GM19351 (cell line): ENCODE measurements at regions not wholly inside any gene's neighbourhood (a gene's known extent, or its start where the extent isn't known, plus 50 kb on each side); places are given as distances from the start of the nearest gene placed in this dataset.

Experiments used
- ATAC-seq: cut with Tn5 transposase; IDR thresholded peaks from one replicate; pipeline ENCODE4 v1.9.1; 2021; ENCODE audit warnings: mild to moderate bottlenecking, moderate library complexity; ENCODE audit not compliant: unreplicated experiment

GRCh38 chr9:115692868-115693267 lies 460.7 kb upstream of the PAPPA start:
- peak; percentile 64 for ATAC-seq

GRCh38 chr9:115694014-115694413 lies 459.6 kb upstream of the PAPPA start:
- ATAC-seq = no peak

- ATAC-seq = no peak
Observed at GRCh38 chr9:115694991-115695390, 458.6 kb upstream of the PAPPA start.

GRCh38 chr9:115712981-115713380 lies 440.6 kb upstream of the PAPPA start:
- ATAC-seq = no peak

- ATAC-seq = no peak
Observed at GRCh38 chr9:115715666-115716065, 437.9 kb upstream of the PAPPA start.

- ATAC-seq = no peak
Observed at GRCh38 chr9:115717298-115717697, 436.3 kb upstream of the PAPPA start.

- ATAC-seq = no peak
Observed at GRCh38 chr9:115717711-115718173, 435.8 kb upstream of the PAPPA start.

GRCh38 chr9:115730396-115730795 lies 423.2 kb upstream of the PAPPA start:
- no peak for ATAC-seq

GRCh38 chr9:115730845-115731244 lies 422.7 kb upstream of the PAPPA start:
- ATAC-seq = no peak

- ATAC-seq = no peak
Observed at GRCh38 chr9:115733318-115734110, 420.1 kb upstream of the PAPPA start.

GRCh38 chr9:115739096-115739875 lies 414.3 kb upstream of the PAPPA start:
- ATAC-seq = no peak

- ATAC-seq = no peak
Observed at GRCh38 chr9:115740986-115741385, 412.6 kb upstream of the PAPPA start.

GRCh38 chr9:115743709-115744605 lies 409.6 kb upstream of the PAPPA start:
- no peak for ATAC-seq

- no peak for ATAC-seq
Observed at GRCh38 chr9:115746496-115746895, 407.1 kb upstream of the PAPPA start.

- ATAC-seq = no peak
Observed at GRCh38 chr9:115747731-115748130, 405.9 kb upstream of the PAPPA start.

- ATAC-seq = no peak
Observed at GRCh38 chr9:115756736-115757135, 396.9 kb upstream of the PAPPA start.

GRCh38 chr9:115757461-115757860 lies 396.1 kb upstream of the PAPPA start:
- ATAC-seq = no peak

- ATAC-seq = no peak
Observed at GRCh38 chr9:115758441-115758840, 395.1 kb upstream of the PAPPA start.

GRCh38 chr9:115759426-115759825 lies 394.2 kb upstream of the PAPPA start:
- ATAC-seq = no peak

- ATAC-seq = no peak
Observed at GRCh38 chr9:115764645-115765044, 388.9 kb upstream of the PAPPA start.

- ATAC-seq = no peak
Observed at GRCh38 chr9:115765060-115765459, 388.5 kb upstream of the PAPPA start.
